ENCODE measurements at regions not wholly inside any gene's neighbourhood (a gene's known extent, or its start where the extent isn't known, plus 50 kb on each side); places are given as distances from the start of the nearest gene placed in this dataset.

- no peaks in the 10 kb centered on the region for H3K9me3 ChIP-seq
- TF ChIP-seq CTCF (IDR thresholded peaks at IDR 0.05 in 4 of 5, conservative IDR thresholded peaks at IDR 0.05 in 1 of 5) (no peak), POLR2A (IDR thresholded peaks at IDR 0.05) (no peak)
- H3K27ac ChIP-seq: no peak overlapping the region
- no peaks in the 10 kb centered on the region for H3K27me3 ChIP-seq
- no peak for DNase-seq
- no peaks in the 10 kb centered on the region for H3K4me1 ChIP-seq
- H3K4me3 ChIP-seq: no peak overlapping the region
- intact Hi-C loops (cut with DNase I; ENCODE audit: low total_unique reads): no loop called here
- no peak for ATAC-seq
- in situ Hi-C loops (cut with MboI; ENCODE audit: low sequenced_read_pairs in 4 of 4): no loop called here
- no peaks in the 10 kb centered on the region for H3K36me3 ChIP-seq
Observed at GRCh38 chr5:44002381-44002901, 386.8 kb downstream of the FGF10 start.

GRCh38 chr5:44001675-44002380 lies 387.4 kb downstream of the FGF10 start:
- Histone ChIP-seq H3K4me3 (no peak overlapping the region), H3K4me1 (no peaks in the 10 kb centered on the region), H3K27me3 (no peaks in the 10 kb centered on the region), H3K27ac (no peak overlapping the region), H3K9me3 (no peaks in the 10 kb centered on the region), H3K36me3 (no peaks in the 10 kb centered on the region)
- DNase-seq (no peak), ATAC-seq (no peak)
- TF ChIP-seq CTCF (IDR thresholded peaks at IDR 0.05 in 4 of 5, conservative IDR thresholded peaks at IDR 0.05 in 1 of 5) (no peak), POLR2A (IDR thresholded peaks at IDR 0.05) (no peak)
- intact Hi-C loops (cut with DNase I; ENCODE audit: low total_unique reads) (no loop called here), in situ Hi-C loops (cut with MboI; ENCODE audit: low sequenced_read_pairs in 4 of 4) (no loop called here)

GRCh38 chr5:44001236-44001635 lies 388.0 kb downstream of the FGF10 start:
- intact Hi-C loops (cut with DNase I; ENCODE audit: low total_unique reads): no loop called here
- no peak for ATAC-seq

GRCh38 chr5:43997647-43998272 lies 391.5 kb downstream of the FGF10 start:
- ATAC-seq (no peak), DNase-seq (no peak)
- H3K4me1 ChIP-seq: no peaks in the 10 kb centered on the region
- no peaks in the 10 kb centered on the region for H3K36me3 ChIP-seq
- H3K27me3 ChIP-seq: no peaks in the 10 kb centered on the region
- in situ Hi-C loops (cut with MboI; ENCODE audit: low sequenced_read_pairs in 4 of 4): no loop called here
- no peak overlapping the region for H3K4me3 ChIP-seq
- intact Hi-C loops (cut with DNase I; ENCODE audit: low total_unique reads): no loop called here
- no peaks in the 10 kb centered on the region for H3K9me3 ChIP-seq
- H3K27ac ChIP-seq: no peak overlapping the region
- no peak for TF ChIP-seq CTCF (IDR thresholded peaks at IDR 0.05 in 4 of 5, conservative IDR thresholded peaks at IDR 0.05 in 1 of 5)
- no peak for TF ChIP-seq POLR2A (IDR thresholded peaks at IDR 0.05)

More at GRCh38 chr5:44001236-44001635, 388.0 kb downstream of the FGF10 start:
- Histone ChIP-seq H3K4me3 (no peak overlapping the region), H3K9me3 (no peaks in the 10 kb centered on the region), H3K36me3 (no peaks in the 10 kb centered on the region), H3K4me1 (no peaks in the 10 kb centered on the region), H3K27ac (no peak overlapping the region), H3K27me3 (no peaks in the 10 kb centered on the region)
- in situ Hi-C loops (cut with MboI; ENCODE audit: low sequenced_read_pairs in 4 of 4): no loop called here
- TF ChIP-seq CTCF (IDR thresholded peaks at IDR 0.05 in 4 of 5, conservative IDR thresholded peaks at IDR 0.05 in 1 of 5): no peak
- TF ChIP-seq POLR2A (IDR thresholded peaks at IDR 0.05): no peak
- no peak for DNase-seq

All from gastrocnemius medialis (tissue), 4 donors.